GM21723 (cell line): ENCODE measurements at regions not wholly inside any gene's neighbourhood (a gene's known extent, or its start where the extent isn't known, plus 50 kb on each side); places are given as distances from the start of the nearest gene placed in this dataset.
A peak's percentile ranks its signal among the peaks of the same experiment; 100 is the strongest.
"Not testable (repeated sequence)": the region's sequence is repeated elsewhere in the genome, so short reads cannot be mapped to it uniquely, and the experiment has no call there.

Experiments used
- ATAC-seq: cut with Tn5 transposase; IDR thresholded peaks from one replicate; pipeline ENCODE4 v1.9.1; 2021; ENCODE audit warnings: mild to moderate bottlenecking, moderate library complexity; ENCODE audit not compliant: unreplicated experiment

DNA sequence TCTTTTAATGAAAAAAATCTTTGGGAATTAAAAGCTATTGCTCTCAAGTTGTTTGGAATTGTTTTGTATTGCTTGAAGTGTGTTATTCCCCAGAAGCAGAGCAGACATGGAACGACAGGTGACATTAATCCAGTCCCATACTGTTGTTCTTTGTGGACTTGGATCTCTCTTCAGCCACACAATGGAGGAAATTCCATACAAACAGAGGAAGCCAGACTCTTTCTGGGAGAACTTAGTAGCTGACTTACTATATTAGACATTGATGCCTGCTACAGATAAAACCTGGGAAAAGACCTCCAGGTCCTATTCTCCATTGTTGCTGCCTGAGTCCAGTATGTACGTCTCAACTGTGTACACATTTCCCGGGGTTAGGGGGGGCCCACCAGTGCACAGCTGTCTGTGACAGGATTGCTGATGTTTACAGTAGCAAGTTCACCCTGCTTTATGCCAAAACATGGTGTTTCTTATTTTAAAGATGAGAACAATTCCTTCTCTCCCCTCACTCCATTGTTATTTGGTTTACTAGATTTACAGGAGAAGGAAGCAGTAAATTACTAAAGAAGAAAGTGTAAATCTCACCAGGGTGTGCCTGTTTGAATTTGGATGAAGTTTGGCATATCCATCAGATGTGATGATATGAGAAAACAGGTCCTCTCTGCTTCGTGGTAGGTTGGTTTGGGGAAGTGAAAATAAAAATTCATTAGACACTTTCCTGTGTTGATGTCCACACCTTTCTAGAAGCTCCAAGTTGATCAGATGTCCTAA, 142.4 kb upstream of the RBBP8 start:
- no peak for ATAC-seq

DNA sequence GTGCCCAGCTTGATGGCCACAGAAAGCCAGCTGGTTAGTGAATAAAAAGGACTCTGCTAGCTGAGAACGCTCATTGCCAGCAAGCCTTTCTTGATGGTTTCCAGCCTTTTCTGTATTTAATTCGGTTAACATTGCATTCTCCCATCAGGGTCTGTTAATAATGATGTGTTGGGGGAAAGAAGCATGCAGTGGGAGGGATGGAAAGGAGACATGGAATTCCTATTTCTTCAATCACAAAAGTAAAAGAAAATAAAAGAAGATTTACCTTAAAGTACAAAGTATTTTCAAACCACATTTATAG, 141.9 kb upstream of the RBBP8 start:
- ATAC-seq, result no peak

DNA sequence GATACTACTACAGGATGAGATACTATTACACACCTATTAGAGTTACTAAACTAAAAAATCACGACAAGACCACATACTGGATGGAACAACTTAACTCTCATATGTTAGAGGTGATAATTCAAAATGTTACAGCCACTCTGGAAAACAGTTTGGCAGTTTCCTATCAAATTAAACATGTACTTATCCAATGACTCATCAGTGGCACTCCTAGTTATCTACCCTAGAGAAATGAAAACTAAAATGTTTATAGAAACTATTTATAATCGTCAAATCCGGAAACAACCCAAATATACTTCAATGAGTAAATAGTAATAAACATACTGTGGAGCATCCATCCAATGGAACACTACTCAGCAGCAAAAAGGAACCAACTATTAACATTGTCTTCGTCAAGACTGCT, 137.0 kb upstream of the RBBP8 start:
- ATAC-seq, result no peak

DNA sequence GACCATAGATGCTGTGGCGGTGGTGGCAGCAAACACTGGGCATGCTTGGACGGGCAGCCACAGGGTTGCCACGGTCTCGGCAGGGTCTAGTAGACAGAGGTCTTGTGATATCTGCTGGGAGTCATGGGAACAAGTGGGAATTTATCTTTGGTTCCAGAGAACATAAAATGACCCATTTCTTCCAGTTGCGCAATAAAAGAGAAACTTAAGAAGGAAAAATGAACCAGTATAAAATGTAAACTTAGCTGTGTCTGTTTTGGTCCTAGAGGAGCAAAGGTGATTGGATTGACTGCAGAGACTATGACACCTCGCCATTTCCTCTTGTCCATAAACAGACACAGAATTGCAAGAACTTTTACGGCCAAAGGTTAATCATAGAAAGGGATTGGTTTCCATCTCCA, 132.6 kb upstream of the RBBP8 start:
- no peak for ATAC-seq

DNA sequence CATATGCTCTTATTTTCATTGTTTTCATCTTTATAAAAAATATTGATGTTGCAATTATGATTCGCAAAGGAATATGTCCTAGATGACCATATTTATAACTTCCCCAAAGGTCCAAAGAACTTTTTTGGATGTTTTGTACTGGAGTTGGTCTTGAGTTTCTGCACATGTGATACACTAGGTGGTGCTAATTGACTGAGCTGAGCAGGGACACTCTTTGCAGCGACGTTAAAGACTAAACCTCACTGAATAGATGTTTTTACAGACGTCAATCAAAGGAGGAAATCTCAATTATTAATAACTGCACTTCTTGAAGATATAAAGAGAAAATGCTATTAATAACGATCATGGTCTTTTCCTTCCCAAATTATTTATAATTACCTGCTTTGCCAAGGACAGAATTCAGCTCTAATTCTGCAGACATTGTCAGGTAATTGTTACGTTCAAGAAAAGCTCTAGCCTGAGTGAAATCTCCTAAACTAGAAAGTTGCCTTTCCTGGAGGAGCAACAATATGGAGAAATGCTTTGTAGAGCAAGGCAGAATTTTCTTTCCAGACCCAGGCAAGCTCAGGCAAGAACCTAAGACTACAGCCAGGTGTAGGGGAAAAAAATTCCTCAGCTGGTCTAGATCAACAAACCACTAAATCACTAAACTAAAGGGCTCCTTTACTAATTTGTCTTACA, 119.3 kb upstream of the RBBP8 start:
- ATAC-seq, result no peak

DNA sequence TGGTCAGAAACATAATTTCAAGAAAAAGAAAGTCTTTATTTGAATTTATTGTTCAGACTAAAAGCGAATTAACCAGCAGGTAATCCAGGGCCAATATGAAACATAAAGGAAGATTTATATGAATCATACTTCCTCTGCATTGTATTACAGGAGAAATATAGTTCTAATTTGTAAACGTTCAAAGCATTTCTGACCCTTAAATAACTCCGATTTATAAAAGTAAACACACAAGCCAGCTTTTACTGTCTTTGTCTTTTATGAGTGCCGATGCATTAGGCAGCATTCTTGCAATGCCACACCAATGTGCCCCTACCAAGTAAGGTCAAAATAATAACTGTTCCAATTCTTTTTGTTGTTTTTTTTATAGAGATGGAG, 118.8 kb upstream of the RBBP8 start:
- no peak for ATAC-seq

DNA sequence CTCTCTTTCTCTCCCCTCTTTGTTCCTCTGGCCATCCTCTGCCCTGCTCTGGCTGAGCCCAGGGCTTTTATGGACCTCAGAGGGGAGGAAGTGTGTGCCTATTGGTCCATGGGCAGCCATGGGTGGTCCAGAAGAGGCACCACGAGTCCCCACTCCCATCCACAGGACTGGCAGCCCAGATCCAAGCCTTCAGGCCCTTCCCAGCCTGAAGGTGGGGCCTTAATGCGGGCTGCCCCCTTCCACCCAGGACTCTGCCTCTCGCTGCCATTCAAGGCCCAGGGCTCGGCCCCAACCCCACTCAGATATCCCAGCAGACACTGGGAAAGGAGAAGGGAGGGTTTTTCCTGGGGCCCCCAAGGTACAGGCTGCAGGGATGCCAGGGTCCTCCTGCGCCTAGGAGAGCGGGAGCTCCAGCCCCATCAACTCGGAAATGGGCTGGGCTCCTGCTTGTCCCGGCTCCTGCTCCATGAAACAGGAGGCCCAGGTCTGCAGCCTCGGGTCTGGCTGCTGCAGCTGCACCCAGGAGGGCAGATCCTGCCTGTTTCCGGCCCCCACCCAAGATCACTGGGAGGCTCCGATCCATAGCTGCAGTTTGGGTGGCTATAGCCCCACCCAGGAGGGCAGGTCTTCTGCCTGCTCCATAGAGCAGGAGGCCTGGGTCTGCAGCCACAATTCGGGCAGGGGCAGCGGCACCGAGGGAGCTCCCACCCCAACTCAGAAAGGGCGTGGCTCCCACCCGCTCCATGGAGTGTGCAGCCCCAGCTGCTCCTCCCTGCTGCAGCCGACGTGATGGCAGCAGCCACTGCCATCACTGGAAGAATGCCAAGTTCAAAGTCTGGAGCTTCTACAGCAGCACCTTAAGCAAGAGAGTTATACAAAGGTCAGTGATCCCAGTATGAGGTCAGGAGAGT, 116.6 kb upstream of the RBBP8 start:
- ATAC-seq, result no peak

DNA sequence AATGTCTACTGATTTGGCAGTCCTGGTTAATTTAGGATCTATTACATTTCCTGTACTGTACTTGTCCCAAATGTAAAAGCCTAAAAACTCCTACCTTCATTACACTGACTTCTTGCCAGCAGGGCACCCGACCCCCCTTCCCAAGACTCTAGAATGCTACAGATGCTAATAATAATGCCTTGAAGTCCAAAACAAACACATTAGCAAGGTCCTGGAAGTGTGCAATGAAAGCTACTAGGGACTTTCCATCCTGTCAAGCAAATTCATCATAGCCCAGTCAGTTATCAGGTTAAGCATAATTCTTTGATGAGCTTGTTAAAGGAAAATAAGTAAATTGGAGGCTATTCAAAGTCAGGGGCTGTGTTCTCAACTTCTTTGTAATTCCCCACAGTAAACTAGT, 115.3 kb upstream of the RBBP8 start:
- no peak for ATAC-seq

DNA sequence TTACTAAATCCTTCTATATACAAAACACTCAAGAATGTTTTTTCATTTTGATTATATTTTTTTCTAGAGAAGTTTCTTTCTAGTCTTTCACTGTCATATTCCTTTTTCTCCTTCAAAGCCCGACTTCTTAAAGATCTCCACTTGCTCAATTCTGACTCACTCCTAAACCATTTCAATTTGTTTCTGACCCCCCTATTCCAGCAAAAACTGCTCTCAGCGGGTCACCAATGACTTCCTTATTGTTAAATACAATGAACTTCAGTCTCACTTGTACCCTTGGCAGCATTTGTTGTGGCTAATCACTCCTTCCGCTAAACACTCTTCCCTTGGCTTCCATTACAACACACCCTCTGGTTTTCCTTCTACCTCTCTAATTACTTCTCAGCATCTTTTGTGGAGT, 111.1 kb upstream of the RBBP8 start:
- no peak for ATAC-seq

DNA sequence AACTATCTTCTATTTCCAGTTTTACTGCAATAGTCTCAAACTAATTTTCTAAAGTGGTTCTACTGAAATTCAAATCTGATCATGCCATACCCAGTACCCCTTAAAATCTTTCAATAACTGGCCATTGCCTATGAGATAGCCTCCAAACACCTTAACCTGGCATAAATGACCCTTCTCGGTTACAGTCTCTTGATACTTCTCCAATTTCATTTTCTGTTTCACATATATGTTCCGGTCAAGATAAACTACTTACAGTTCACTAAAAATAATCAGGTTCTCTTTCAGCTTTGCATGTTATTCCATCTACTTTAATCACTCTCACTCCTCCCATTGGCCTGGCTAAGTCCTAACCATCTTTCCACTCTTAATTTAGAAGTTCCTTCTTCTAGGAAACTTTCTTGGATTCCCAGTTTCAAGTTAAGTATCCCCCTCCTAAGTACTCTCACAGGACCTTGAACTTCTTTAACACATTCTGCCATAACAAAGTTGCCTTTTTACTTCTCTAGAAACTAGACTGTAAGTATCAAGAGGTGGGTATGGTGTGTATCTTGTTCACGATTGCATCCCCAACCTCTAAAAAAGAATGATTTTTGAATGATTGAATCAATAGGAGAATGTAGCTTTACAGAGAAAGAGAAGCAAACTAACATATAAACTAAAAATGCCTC, 110.2 kb upstream of the RBBP8 start:
- ATAC-seq, result peak; percentile 96

DNA sequence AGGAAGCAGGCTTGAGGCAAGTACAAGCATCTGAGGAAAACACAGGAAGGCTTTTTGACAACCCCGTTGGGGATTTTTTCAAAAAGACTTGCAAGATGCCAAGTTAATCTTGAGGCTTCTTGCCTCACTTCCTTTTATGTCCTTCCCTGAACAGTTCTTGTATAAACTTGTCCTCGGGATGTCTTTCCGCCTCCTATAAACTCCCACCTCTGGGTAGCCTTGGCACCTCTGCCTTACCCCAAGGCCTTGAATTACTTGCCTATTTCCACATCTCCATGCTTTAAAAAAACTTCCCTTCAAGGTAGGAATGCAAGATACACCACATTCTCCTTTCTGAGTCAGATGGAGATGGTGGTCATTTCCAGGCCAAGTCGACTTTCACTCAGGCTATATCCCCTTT, 106.4 kb upstream of the RBBP8 start:
- ATAC-seq, result no peak

DNA sequence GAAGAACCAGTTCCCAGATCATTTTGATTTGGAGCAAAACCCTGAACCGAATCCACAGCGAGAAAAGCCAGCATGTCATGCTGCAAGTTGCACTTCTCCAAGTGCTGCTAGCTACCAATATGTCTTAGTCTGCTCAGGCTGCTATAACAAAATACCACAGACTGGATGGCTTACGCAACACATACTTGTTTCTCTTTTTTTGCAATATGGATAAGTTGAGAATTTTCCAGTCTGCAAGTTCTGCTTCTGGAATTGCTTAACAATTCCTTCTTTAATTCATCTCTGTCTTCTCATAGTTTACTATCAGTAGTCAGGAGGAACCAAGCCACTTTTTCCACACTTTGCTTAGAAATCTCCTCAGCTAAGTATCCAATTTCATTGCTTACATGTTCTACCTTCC, 105.9 kb upstream of the RBBP8 start:
- no peak for ATAC-seq

DNA sequence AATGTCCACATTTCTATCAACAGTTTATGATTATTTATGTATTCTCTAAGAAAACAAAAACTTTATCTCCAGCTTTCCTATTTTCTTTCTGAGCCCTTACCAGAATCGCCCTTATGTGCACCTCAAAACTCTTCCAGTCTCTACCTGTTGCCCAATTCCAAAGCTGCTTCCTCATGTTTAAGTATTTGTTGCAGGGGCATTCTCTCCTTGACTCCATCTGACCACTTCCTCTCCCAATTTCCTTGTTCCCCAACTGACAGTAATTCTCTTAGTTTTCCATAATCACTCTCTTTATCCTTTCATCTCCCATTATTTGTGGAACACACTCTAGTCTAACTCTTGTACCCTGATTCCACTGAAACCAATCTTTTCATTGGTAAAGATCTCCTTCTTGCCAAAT, 105.4 kb upstream of the RBBP8 start:
- no peak for ATAC-seq

DNA sequence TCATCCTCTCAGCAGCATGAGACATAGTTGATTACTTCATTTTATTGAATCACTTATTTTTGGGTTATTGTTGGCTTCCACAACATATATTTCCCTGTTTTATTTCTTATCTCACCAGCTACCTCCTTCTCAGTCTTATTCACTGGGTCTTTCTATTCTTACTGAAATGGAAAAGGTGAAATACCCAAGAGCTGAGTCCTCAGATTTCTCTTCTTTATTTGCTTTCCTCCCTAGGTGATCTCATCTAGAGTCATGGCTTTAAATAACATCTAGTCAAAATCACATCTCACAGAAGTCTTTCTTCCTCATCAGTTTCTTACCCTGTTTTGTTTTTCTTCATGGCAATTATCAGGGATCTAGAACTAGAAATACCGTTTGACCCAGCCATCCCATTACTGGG, 105.0 kb upstream of the RBBP8 start:
- ATAC-seq, result no peak

DNA sequence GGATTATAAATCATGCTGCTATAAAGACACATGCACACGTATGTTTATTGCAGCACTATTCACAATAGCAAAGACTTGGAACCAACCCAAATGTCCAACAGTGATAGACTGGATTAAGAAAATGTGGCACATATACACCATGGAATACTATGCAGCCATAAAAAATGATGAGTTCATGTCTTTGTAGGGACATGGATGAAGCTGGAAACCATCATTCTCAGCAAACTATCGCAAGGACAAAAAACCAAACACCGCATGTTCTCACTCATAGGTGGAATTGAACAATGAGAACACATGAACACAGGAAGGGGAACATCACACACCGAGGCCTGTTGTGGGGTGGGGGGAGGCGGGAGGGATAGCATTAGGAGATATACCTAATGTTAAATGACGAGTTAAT, 104.5 kb upstream of the RBBP8 start:
- ATAC-seq, result not testable (repeated sequence)

DNA sequence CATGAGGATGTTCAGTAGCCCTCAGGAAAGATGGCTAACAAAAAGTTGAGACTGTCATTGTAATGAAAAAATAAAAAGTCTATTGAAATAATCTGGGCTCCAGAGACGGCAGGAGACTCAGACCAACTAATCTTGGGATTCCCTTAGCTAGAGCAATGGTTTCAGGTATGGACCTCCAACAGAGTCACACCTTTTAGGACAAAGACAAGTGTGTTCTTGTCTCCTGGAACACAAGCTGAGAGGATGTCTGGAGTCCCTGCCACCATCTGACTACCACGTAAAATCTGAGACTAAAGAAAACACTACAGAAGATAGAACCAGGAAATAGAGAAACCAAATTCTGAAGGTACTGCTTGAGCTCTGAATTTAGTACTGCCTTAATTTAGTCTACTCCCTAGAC, 103.3 kb upstream of the RBBP8 start:
- ATAC-seq, result no peak

DNA sequence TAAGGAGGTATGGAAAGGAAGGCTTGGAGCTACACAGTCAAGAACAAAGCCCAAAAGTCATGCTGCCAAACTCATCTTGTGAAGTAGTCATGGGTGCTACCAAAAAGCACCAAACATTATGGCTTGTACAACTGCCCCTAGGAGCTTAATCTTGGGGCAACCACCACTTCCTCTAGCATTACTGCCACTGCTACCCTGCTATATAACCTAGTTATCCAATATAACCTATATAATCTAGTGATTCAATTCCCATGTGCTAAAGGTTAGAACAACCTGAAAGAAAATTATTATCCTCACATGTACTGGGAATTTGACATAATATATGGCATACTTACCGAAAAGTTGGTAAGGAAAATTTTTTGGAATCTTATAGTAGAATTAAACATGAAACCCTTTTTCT, 102.6 kb upstream of the RBBP8 start:
- no peak for ATAC-seq

DNA sequence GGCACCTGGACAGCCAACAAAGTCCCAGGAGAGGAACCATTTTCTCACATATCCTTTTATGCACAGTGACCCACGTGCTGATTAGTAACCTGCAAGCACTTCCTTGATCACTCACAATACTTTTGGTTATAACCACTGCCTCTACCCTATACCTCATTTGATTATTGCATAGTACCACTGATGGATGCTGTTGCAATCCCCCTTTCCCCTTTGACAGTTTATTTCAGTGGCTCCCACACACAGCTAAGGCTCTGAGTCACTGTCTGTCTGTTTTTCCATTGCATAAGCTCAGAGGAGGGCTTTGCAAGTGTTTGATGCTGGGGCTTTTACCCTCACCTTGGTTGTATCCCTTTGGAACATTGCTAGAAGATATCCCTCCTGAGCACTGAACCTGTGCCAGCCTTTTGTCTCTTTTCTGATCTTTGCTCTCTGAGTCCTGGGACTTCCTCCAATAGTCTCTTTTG, 101.7 kb upstream of the RBBP8 start:
- ATAC-seq, result peak; percentile 46

DNA sequence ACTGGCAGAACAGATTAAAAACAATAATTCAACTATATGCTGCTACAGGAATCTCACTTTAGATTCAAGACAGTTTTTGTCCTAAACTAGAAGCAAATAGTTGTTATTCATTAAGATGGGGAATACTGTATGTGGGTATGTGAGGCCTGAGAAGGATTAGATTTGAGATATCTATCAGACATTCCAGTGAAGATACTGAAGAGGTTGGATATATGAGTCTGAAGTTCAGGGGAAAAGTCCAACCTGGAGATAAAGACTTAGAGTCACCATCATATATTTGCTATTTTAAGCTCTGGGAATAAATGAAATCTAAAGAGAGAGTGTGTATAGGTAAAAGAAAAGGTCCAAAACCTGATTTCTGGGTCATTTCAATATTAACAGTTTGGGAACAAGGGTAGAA, 96.2 kb upstream of the RBBP8 start:
- no peak for ATAC-seq

DNA sequence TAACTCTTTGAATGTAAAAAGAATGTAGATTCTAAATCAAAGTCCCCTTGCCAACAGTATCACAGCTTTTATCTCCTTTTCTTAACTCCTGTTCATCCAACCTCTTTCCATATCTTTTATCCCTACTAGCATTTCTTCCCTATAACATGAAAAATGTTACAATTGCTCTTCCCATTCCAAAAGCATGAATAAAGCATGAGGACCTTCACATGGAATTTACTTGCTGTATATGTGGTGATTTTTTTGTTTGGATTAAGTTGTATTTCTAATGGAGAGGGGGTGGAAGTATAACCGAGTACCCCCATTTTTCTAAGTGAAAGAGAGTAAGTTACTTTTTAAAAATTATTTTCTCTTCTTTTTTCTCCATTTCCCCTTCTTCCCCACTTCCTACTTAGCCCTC, 94.9 kb upstream of the RBBP8 start:
- no peak for ATAC-seq

DNA sequence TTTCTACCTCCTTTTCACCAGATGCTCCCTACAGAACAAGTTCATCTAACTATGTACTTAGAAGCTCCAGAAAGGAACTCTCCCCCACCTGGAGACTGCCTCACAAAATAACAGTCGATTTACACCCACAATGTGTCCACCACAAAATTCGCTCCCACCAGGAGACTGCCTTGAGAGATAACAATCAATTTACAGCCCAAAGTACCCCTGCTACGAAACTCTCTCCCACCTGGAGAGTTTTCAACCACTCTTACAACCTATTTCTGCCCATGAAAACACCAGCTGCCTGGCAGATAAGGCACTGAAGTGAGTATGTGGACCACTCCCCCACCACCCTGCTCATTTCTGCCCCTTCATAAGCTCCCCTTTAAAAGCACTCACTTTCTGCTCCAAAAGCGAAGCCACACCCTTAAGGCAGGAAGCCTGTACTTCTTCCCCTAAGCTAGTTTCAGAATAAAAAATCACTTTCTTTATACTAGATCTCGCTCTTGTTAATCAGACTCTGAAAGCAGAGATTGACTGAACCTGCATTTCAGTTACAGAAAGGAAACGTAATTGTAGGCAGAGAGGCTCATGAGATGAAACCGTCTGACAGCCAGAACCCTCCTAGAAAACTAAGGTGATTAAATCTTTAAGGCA, 94.4 kb upstream of the RBBP8 start:
- ATAC-seq, result peak; percentile 76
